B cell (primary cell): ENCODE measurements at regions not wholly inside any gene's neighbourhood (a gene's known extent, or its start where the extent isn't known, plus 50 kb on each side); places are given as distances from the start of the nearest gene placed in this dataset.

Experiments
- EZH2 ChIP-seq: IDR thresholded peaks from 2 replicates; pipeline ENCODE4 v1.6.1; 2012; ENCODE audit warnings: borderline replicate concordance, low read depth, mild to moderate bottlenecking, moderate library complexity, low read length; ENCODE audit not compliant: insufficient read depth, poor library complexity, severe bottlenecking
- TF ChIP-seq, protein P1 (sequence below): fragments of 200-600 bp; IDR thresholded peaks from one replicate; pipeline ENCODE4 v1.8.0; 2022; ENCODE audit warnings: antibody characterized with exemption, mild to moderate bottlenecking

DNA sequence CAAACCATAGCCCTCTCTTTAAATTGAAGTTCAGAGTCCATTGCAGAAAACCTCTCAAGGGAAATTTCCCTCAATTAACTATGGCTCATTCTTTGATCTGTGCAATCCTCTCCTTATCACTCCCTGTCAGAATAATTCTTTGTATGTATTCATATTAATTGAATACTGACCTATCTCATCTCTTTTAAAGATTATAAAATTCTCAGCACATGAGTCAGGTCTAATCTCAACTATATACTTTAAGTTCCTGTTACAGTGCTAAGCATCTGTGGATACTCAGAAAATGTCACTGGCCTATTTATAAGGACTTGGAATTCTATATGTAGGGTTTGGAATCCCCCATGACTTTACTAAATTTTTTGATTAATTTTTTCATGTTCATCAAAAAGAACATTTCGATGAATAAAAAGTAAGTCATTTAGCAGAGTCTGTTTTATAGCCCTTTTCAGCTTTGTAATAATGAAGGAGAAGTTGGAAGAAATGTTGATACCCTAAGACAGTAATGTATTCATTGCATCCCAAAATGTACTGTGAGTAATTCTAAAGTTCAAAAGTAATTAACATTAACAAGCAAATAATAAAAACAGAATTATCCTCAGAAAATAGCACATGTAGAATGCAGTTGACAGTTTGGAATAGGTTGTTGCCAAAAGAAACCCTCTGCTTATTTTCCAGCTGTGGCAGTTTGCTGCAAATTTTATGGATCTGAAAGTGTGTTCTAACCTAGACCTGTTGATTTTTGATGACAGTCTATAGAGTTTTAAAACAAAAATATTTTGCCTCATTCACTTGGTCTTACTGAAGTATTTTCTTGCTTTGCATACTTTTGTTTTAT lies 503.4 kb upstream of the CBLB start:
- TF ChIP-seq, protein P1, sequence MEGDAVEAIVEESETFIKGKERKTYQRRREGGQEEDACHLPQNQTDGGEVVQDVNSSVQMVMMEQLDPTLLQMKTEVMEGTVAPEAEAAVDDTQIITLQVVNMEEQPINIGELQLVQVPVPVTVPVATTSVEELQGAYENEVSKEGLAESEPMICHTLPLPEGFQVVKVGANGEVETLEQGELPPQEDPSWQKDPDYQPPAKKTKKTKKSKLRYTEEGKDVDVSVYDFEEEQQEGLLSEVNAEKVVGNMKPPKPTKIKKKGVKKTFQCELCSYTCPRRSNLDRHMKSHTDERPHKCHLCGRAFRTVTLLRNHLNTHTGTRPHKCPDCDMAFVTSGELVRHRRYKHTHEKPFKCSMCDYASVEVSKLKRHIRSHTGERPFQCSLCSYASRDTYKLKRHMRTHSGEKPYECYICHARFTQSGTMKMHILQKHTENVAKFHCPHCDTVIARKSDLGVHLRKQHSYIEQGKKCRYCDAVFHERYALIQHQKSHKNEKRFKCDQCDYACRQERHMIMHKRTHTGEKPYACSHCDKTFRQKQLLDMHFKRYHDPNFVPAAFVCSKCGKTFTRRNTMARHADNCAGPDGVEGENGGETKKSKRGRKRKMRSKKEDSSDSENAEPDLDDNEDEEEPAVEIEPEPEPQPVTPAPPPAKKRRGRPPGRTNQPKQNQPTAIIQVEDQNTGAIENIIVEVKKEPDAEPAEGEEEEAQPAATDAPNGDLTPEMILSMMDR, result no peak
- TF ChIP-seq EZH2, result no peak
